Heart right ventricle (tissue), 16 donors: ENCODE measurements at regions not wholly inside any gene's neighbourhood (a gene's known extent, or its start where the extent isn't known, plus 50 kb on each side); places are given as distances from the start of the nearest gene placed in this dataset.

ENCODE experiments used
- ATAC-seq, 8 donors: fragments of 200-7000 bp; cut with Tn5 transposase; one replicate each; pipeline ENCODE4 v1.9.1; 2020; ENCODE audit warnings: mild to moderate bottlenecking in 8 of 8, moderate library complexity in 8 of 8, moderate number of reproducible peaks in 1 of 8
- DNase-seq, 2 donors: peaks; one replicate each; pipeline ENCODE4 v3.0.0-alpha.2; 2020
- H3K27ac ChIP-seq, 10 donors: fragments of 200-600 bp; sonication (generic) in 2 of 10; one replicate each; pipeline versions ENCODE4 v1.5.0 to v1.8.0; 2020 to 2022; ENCODE audit warnings: mild to moderate bottlenecking in 3 of 10
- H3K27me3 ChIP-seq, 7 donors: fragments of 200-600 bp; one replicate each; pipeline ENCODE4 v1.8.0; 2021 to 2022; ENCODE audit warnings: mild to moderate bottlenecking in 2 of 7
- H3K36me3 ChIP-seq, 9 donors: fragments of 200-600 bp; sonication (generic) in 1 of 9; one replicate each; pipeline versions ENCODE4 v1.5.0 to v1.8.0; 2020 to 2022; ENCODE audit warnings: mild to moderate bottlenecking in 2 of 9
- H3K4me1 ChIP-seq, 9 donors: fragments of 200-600 bp; sonication (generic) in 1 of 9; one replicate each; pipeline versions ENCODE4 v1.5.0 to v1.8.0; 2020 to 2022; ENCODE audit warnings: mild to moderate bottlenecking in 4 of 9
- H3K4me3 ChIP-seq, 10 donors: fragments of 200-600 bp; sonication (generic) in 2 of 10; one replicate each; pipeline versions ENCODE4 v1.5.0 to v1.8.0; 2020 to 2022; ENCODE audit warnings: mild to moderate bottlenecking in 7 of 10, moderate library complexity in 2 of 10
- H3K9me3 ChIP-seq, 11 donors: fragments of 200-600 bp in 10 of 11; sonication (generic) in 2 of 11; one replicate each; pipeline versions ENCODE4 v1.5.0 to v1.8.0; 2013 to 2022; ENCODE audit warnings: mild to moderate bottlenecking in 2 of 11, control low read depth in 1 of 11, moderate library complexity in 1 of 11
- WGBS, 2 donors: extraction: QIAGEN DNeasy Blood & Tissue Kit; methylation state at CpG; one replicate each; pipeline ENCODE4 v1.1.7; 2013; ENCODE audit warnings: inconsistent platforms in 1 of 2; 5-methylcytosine and 5-hydroxymethylcytosine counted together
- intact Hi-C, 10 donors: fragments of 100-400 bp; cut with DNase I; formaldehyde crosslinking; loops; one replicate each; pipeline versions ENCODE4 v1.11.1 to v1.14.2; 2022
- TF ChIP-seq, protein P1 (sequence below), 9 donors: fragments of 200-600 bp; sonication (generic) in 2 of 9; IDR thresholded peaks; one replicate each; pipeline versions ENCODE4 v1.5.0 to v1.8.0; 2021 to 2022; ENCODE audit warnings: antibody characterized with exemption in 9 of 9, mild to moderate bottlenecking in 5 of 9, moderate library complexity in 1 of 9
- donor health status: Arrhythmogenic right ventricular cardiomyopathy.
- donor health status: ischemic (EF 13 %, LVEDD 7.1; RV severe dilation, severe dysfunction).
- donor health status: healthy with polysubstance abuse.
- donor health status: DM: no; HTN: yes; CAD: no.
- donor health status: DM: no; HTN: no; CAD: no.
- donor health status: ischemic (EF 25% LVEDD 6.9; RV normal size, moderate dysfunction).
- donor health status: ischemic (EF 25% LVEDD 5.7; RV mildly dilated, moderate dysfunction).
- donor health status: healthy.
- donor health status: DM: yes; HTN: yes; CAD: no.
- donor health status: Ischemic cardiomyopathy.
- donor health status: ischemic (EF 35%, LVEDD 5.7; RV mildly dilated, moderate dysfunction).
- donor health status: nonischemic (EF 11% LVEDD 7.7; RV severe dilation, severe dysfunction).
- donor health status: DM: yes; HTN: yes; CAD: no.
- donor health status: PGD.
- donor health status: ischemic (EF 29% LVEDD 5.4; RV normal size, mild dysfunction).
- donor health status: nonischemic (EF 23%, LVEDD 6.1; RV moderate dilation, normal function).

DNA sequence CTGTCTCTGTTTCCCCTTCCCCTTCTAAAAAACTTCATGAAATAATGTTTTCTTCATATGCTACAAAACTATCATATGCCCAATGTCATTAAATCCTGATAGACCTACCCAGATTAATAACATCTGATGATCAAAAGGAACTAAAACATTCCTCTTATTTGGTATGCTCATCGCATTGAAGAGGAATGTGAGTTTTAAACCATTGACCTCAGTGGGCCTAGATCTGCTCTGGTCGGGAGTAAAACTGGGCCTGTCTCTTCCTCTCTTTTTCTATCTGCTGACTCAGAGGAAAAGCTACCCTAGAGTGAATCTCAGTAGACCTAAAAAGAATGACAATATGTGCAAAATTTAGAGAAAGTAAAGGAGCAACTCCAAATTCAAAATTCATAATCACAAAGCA is 275.8 kb downstream of the SATB1 start:
- H3K27ac ChIP-seq = no peak overlapping the region
- no peak overlapping the region for H3K4me3 ChIP-seq
- ATAC-seq = no peak
- WGBS, 2 donors = 76 to 78% methylated on average over 2 of the region's 2 CpGs
- TF ChIP-seq, protein P1, sequence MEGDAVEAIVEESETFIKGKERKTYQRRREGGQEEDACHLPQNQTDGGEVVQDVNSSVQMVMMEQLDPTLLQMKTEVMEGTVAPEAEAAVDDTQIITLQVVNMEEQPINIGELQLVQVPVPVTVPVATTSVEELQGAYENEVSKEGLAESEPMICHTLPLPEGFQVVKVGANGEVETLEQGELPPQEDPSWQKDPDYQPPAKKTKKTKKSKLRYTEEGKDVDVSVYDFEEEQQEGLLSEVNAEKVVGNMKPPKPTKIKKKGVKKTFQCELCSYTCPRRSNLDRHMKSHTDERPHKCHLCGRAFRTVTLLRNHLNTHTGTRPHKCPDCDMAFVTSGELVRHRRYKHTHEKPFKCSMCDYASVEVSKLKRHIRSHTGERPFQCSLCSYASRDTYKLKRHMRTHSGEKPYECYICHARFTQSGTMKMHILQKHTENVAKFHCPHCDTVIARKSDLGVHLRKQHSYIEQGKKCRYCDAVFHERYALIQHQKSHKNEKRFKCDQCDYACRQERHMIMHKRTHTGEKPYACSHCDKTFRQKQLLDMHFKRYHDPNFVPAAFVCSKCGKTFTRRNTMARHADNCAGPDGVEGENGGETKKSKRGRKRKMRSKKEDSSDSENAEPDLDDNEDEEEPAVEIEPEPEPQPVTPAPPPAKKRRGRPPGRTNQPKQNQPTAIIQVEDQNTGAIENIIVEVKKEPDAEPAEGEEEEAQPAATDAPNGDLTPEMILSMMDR (IDR thresholded peaks at IDR 0.05) = no peak
- no peak for DNase-seq
- H3K4me1 ChIP-seq = no peaks in the 10 kb centered on the region
- H3K36me3 ChIP-seq = no peaks in the 10 kb centered on the region
- H3K27me3 ChIP-seq = no peaks in the 10 kb centered on the region
- H3K9me3 ChIP-seq = no peaks in the 10 kb centered on the region
- intact Hi-C loops = no loop called here

DNA sequence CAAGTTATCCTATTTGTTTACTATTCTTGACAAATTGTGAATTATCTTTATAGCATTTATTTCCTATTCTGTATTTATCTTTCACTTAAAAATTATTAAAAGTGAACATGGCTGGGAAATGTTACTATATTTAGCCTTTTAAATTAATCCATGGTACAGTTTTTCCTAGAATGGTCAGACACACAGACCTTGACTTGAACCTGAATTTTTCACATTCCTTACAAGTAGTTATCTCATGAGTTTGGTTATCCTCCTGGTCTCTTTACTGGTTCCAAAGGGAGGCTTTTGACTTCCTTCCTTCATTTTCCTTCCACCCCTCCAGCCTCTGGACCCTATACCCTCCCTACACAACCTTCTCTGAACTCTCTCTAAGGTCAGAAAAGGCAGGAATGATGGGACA is 280.6 kb downstream of the SATB1 start:
- no peaks in the 10 kb centered on the region for H3K4me1 ChIP-seq
- H3K4me3 ChIP-seq = no peak overlapping the region
- no peaks in the 10 kb centered on the region for H3K27me3 ChIP-seq
- DNase-seq (no peak), ATAC-seq (no peak)
- intact Hi-C loops = no loop called here
- H3K27ac ChIP-seq = no peak overlapping the region
- H3K36me3 ChIP-seq = no peaks in the 10 kb centered on the region
- TF ChIP-seq, protein P1 (IDR thresholded peaks at IDR 0.05) = no peak
- H3K9me3 ChIP-seq = no peaks in the 10 kb centered on the region

DNA sequence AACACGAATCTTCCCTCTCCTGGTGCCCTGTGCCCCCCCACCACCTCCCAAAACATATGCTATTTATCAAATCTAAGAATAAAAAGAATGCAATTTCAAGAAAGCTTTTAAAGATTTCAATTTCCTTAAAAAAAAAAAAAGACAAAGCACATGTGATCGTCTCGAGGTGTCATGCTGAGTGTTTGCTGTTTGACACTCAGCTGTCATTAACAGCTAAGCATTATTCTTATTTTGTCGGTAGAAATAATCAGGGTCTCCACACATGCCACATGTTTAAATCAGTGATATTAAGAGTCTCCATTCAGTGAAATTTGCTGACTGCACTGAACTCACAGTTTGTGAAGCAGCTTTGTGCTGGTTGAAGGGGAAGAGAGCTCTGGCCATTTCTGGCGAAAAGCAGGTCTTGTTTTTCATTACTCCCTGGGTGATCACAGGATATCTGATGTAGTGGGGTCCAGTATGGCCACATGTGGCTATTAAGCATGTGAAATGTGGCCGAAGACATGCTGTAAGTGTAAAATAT is 281.8 kb downstream of the SATB1 start:
- Histone ChIP-seq H3K9me3 (no peaks in the 10 kb centered on the region), H3K4me1 (no peaks in the 10 kb centered on the region), H3K27me3 (no peaks in the 10 kb centered on the region), H3K36me3 (no peaks in the 10 kb centered on the region), H3K4me3 (no peak overlapping the region), H3K27ac (no peak overlapping the region)
- 61 to 71% methylated on average over 6 of the region's 6 CpGs for WGBS, 2 donors
- TF ChIP-seq, protein P1 (IDR thresholded peaks at IDR 0.05) = no peak
- no peak for DNase-seq
- no peak for ATAC-seq
- intact Hi-C loops = no loop called here

DNA sequence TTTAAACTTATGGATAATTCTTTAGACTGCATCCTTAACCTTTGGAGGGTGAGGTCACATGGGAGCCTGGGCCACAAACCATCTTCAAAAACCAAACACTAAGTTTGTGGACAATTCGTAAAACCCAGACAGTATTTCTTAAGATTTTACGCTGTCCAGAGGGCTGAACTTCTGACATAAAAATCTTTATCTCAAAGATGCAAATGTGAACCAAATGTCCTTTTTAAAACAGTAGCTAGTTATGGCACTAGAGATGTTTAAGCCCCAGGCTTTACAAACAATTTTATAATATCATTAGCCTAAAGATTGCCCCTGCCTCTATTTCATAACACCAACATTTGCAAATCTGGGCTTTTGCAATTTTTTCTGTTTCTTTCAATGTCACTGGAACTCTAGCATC is 287.2 kb downstream of the SATB1 start:
- H3K27me3 ChIP-seq = no peaks in the 10 kb centered on the region
- TF ChIP-seq, protein P1 (IDR thresholded peaks at IDR 0.05) = no peak
- H3K27ac ChIP-seq = no peak overlapping the region
- H3K36me3 ChIP-seq = no peaks in the 10 kb centered on the region
- H3K9me3 ChIP-seq = no peaks in the 10 kb centered on the region
- H3K4me3 ChIP-seq = no peak overlapping the region
- no peak for ATAC-seq
- H3K4me1 ChIP-seq = no peaks in the 10 kb centered on the region
- 79 to 86% methylated on average over 2 of the region's 2 CpGs for WGBS, 2 donors
- DNase-seq = no peak
- intact Hi-C loops = no loop called here
